ENCODE measurements at regions not wholly inside any gene's neighbourhood (a gene's known extent, or its start where the extent isn't known, plus 50 kb on each side); places are given as distances from the start of the nearest gene placed in this dataset.
A peak's percentile ranks its signal among the peaks of the same experiment; 100 is the strongest.

DNA sequence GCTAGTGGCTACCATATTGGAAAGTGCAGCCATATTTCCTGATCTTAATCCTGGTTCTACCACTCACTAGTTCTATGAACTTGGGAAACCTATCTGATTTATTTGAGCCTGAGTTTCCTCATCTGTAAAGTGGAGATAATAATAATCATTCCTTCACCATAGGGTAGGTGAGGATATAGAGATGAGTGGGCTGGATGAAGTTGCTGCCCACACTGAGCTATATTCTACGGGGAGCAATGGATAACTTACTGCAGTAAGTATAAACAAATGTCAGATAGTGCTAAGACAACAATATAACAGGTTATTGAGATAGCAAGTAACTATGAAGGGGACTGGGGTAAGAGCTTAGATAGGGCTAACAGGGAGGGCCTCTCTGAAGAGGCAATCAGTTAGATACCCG lies 251.5 kb upstream of the ADAMTS9 start:
- peaks cover 2% of the 10 kb centered on the region for H3K9me3 ChIP-seq (ENCODE audit: control insufficient read depth, low read length)
- no peak for DNase-seq (ENCODE audit: low read depth)
- H3K9ac ChIP-seq (ENCODE audit: low read length), result no peak overlapping the region
- no peaks in the 10 kb centered on the region for H3K36me3 ChIP-seq (ENCODE audit: control insufficient read depth, insufficient read depth, low read length, severe bottlenecking)
- no peak overlapping the region for H3K4me3 ChIP-seq (ENCODE audit: low read length)
- H3K27me3 ChIP-seq (replicated peaks; ENCODE audit: control insufficient read depth, insufficient read depth, low read length), result no peaks in the 10 kb centered on the region
- no peaks in the 10 kb centered on the region for H3K4me1 ChIP-seq (ENCODE audit: control insufficient read depth, insufficient read depth, low read length)

DNA sequence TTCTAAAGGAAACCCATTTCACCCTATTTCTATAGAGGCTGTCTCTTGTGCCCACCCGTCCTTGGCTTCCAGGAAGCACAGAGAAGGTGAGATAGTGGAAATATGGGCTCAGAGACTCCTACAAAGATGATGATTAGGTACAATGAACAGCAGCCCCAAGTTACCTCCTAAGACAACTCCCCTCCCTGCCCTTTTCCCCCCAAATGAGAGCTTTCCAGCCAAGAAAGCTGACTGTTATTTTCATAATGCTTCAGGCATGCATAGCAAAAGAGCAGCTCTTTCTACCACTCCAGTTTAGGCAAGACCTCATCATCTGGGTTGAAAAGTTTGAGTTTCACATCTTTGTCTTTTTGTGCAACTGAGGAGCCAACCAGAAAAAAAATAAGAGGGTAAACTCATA lies 248.8 kb upstream of the ADAMTS9 start:
- peak; percentile 43 for DNase-seq (ENCODE audit: low read depth)
- H3K36me3 ChIP-seq (ENCODE audit: control insufficient read depth, insufficient read depth, low read length, severe bottlenecking), result no peaks in the 10 kb centered on the region
- no peak overlapping the region for H3K4me3 ChIP-seq (ENCODE audit: low read length)
- no peaks in the 10 kb centered on the region for H3K27me3 ChIP-seq (replicated peaks; ENCODE audit: control insufficient read depth, insufficient read depth, low read length)
- no peak overlapping the region for H3K9ac ChIP-seq (ENCODE audit: low read length)
- no peaks in the 10 kb centered on the region for H3K4me1 ChIP-seq (ENCODE audit: control insufficient read depth, insufficient read depth, low read length)
- H3K9me3 ChIP-seq (ENCODE audit: control insufficient read depth, low read length), result peaks cover 12% of the 10 kb centered on the region

DNA sequence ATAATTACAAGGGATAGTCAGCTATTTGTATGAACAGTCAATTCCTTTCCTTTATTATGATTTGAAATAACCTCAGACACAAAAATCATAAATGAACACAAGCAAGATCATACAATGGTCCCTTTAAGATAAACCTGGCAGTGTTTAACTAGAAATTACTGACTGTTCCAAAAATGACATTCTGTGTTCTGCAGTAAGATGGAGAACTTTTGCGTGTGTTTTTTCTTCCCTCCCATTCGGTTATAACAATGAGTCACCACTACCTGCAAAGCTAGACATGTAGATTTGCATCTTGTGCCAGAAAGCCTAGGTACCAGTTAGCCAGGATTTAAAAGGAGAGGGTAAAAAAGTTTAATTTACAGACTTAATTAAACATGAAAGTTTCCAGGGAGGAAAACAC lies 248.2 kb upstream of the ADAMTS9 start:
- DNase-seq (ENCODE audit: low read depth), result no peak
- Histone ChIP-seq H3K4me3 (ENCODE audit: low read length) (no peak overlapping the region), H3K9me3 (ENCODE audit: control insufficient read depth, low read length) (peaks cover 12% of the 10 kb centered on the region), H3K9ac (ENCODE audit: low read length) (no peak overlapping the region), H3K27me3 (replicated peaks; ENCODE audit: control insufficient read depth, insufficient read depth, low read length) (no peaks in the 10 kb centered on the region), H3K4me1 (ENCODE audit: control insufficient read depth, insufficient read depth, low read length) (no peaks in the 10 kb centered on the region), H3K36me3 (ENCODE audit: control insufficient read depth, insufficient read depth, low read length, severe bottlenecking) (no peaks in the 10 kb centered on the region)

DNA sequence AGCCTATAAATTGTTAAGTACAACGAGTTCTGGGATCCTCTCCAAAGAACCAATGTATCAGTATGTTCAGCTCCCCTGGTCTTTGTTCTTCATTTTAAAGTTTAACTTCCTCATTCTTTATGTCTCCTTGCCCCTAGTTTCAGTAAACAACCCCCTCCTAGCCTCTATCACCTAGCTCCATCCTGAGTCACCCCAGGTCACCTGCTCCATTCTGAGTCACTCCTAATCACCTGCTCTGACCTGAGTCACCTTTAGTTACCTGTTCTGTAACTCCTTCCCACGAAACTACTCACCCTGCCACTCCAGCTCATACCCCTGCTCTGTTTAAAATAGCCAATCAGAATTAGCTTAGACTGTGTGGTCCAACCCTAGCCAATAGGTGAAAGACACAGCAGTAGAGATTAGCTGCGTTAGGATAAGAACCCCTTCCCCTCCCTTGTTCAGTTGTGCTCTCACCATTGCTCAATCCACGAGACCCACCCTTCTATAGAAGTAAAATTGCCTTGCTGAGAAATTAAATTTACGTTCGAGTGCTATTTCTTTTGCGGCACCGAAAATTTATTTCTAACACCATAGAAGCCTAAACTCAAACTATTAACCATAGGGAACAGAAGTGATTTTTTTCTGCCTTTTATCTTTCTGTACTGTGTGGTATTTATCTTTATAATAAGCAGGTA lies 245.0 kb upstream of the ADAMTS9 start:
- Histone ChIP-seq H3K4me1 (ENCODE audit: control insufficient read depth, insufficient read depth, low read length) (no peaks in the 10 kb centered on the region), H3K9me3 (ENCODE audit: control insufficient read depth, low read length) (peaks cover 12% of the 10 kb centered on the region), H3K27me3 (replicated peaks; ENCODE audit: control insufficient read depth, insufficient read depth, low read length) (no peaks in the 10 kb centered on the region), H3K4me3 (ENCODE audit: low read length) (no peak overlapping the region), H3K36me3 (ENCODE audit: control insufficient read depth, insufficient read depth, low read length, severe bottlenecking) (no peaks in the 10 kb centered on the region), H3K9ac (ENCODE audit: low read length) (no peak overlapping the region)
- no peak for DNase-seq (ENCODE audit: low read depth)

DNA sequence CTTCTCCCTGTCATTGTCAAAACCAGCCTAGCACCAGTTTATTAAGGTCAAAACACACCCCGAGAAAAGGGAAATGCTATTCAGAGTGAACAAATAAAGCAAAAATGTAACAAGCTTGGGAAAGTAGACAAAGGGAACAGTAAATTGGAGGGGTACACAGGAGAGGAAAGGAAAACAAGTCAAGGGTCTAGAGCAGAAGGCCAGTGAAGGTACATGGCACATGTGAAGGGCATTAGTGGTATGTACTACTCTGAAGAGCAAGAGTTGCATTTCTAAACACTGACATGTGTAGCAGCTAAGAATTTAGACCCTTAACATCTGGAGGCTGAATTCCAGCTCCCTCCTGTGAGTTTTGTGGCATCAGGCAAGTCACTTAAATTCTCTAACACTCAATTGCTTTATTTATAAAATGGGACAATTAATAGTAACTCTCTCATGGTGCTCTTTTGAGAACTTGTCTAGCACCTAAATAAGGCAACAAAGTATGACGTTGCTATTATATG lies 244.3 kb upstream of the ADAMTS9 start:
- H3K36me3 ChIP-seq (ENCODE audit: control insufficient read depth, insufficient read depth, low read length, severe bottlenecking), result no peaks in the 10 kb centered on the region
- no peaks in the 10 kb centered on the region for H3K27me3 ChIP-seq (replicated peaks; ENCODE audit: control insufficient read depth, insufficient read depth, low read length)
- H3K4me1 ChIP-seq (ENCODE audit: control insufficient read depth, insufficient read depth, low read length), result no peaks in the 10 kb centered on the region
- H3K9me3 ChIP-seq (ENCODE audit: control insufficient read depth, low read length), result peaks cover 12% of the 10 kb centered on the region
- no peak overlapping the region for H3K4me3 ChIP-seq (ENCODE audit: low read length)
- no peak for DNase-seq (ENCODE audit: low read depth)
- no peak overlapping the region for H3K9ac ChIP-seq (ENCODE audit: low read length)

DNA sequence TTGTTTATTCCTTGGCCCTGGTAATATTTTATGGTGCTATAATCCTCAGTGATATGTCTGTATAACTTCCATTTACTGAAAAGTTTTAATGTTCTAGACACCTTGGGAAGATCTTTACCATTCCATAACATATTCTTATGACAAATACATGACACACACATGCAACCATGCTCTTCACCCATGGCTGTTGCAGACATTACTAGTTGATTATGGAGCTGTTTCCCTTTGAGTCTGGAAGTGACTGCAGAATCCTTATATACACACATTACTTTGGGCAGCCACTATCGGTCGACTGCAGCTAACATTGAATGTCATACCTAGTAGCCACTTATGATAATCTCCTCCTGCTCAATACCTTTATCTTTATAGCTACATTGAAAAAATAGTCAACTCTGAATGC lies 243.1 kb upstream of the ADAMTS9 start:
- no peaks in the 10 kb centered on the region for H3K4me1 ChIP-seq (ENCODE audit: control insufficient read depth, insufficient read depth, low read length)
- no peaks in the 10 kb centered on the region for H3K36me3 ChIP-seq (ENCODE audit: control insufficient read depth, insufficient read depth, low read length, severe bottlenecking)
- H3K9ac ChIP-seq (ENCODE audit: low read length), result no peak overlapping the region
- peaks cover 12% of the 10 kb centered on the region for H3K9me3 ChIP-seq (ENCODE audit: control insufficient read depth, low read length)
- H3K27me3 ChIP-seq (replicated peaks; ENCODE audit: control insufficient read depth, insufficient read depth, low read length), result no peaks in the 10 kb centered on the region
- no peak overlapping the region for H3K4me3 ChIP-seq (ENCODE audit: low read length)
- DNase-seq (ENCODE audit: low read depth), result no peak

DNA sequence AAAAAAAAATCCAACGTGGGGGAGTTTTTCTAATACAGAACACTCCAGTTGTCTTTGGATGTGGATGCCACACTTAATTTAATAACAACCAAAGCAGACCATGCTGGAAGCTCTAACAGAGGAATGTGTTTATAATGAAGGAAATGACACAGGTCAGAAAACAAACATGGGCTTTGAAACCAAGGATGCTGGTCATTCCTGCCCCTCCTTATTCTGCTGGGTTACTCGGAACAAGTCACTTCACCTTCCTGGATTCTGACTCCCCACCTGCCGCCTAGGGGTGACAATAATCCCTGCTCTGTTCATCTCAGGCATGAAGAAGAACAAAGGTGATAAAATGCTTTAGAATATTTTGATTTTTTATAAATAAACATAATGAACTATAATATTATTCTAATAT lies 240.9 kb upstream of the ADAMTS9 start:
- Histone ChIP-seq H3K4me3 (ENCODE audit: low read length) (no peak overlapping the region), H3K9me3 (ENCODE audit: control insufficient read depth, low read length) (peaks cover 9% of the 10 kb centered on the region), H3K27me3 (replicated peaks; ENCODE audit: control insufficient read depth, insufficient read depth, low read length) (no peaks in the 10 kb centered on the region), H3K9ac (ENCODE audit: low read length) (no peak overlapping the region), H3K36me3 (ENCODE audit: control insufficient read depth, insufficient read depth, low read length, severe bottlenecking) (no peaks in the 10 kb centered on the region), H3K4me1 (ENCODE audit: control insufficient read depth, insufficient read depth, low read length) (no peaks in the 10 kb centered on the region)
- no peak for DNase-seq (ENCODE audit: low read depth)

DNA sequence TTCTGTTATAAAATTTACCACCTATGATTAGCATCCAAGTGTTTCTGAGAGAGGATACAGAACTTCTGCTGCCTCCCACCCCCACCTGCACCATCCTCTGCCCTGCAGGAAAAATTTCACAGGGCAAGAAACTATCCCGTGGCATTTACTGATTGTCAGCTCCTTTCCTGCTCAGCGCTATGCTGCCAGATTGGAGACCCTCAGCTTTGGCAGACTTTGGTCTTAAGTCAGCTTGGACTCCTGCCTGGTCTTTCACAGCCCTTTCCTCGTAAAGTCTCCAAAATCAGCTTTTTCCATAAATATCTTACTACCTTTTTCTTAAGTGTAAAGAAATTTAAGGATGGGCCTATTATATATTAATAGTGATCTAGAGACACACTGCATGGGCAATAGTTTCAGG lies 239.9 kb upstream of the ADAMTS9 start:
- Histone ChIP-seq H3K9me3 (ENCODE audit: control insufficient read depth, low read length) (peaks cover under 1% of the 10 kb centered on the region), H3K4me1 (ENCODE audit: control insufficient read depth, insufficient read depth, low read length) (no peaks in the 10 kb centered on the region), H3K27me3 (replicated peaks; ENCODE audit: control insufficient read depth, insufficient read depth, low read length) (no peaks in the 10 kb centered on the region), H3K4me3 (ENCODE audit: low read length) (no peak overlapping the region), H3K9ac (ENCODE audit: low read length) (no peak overlapping the region), H3K36me3 (ENCODE audit: control insufficient read depth, insufficient read depth, low read length, severe bottlenecking) (no peaks in the 10 kb centered on the region)
- no peak for DNase-seq (ENCODE audit: low read depth)

DNA sequence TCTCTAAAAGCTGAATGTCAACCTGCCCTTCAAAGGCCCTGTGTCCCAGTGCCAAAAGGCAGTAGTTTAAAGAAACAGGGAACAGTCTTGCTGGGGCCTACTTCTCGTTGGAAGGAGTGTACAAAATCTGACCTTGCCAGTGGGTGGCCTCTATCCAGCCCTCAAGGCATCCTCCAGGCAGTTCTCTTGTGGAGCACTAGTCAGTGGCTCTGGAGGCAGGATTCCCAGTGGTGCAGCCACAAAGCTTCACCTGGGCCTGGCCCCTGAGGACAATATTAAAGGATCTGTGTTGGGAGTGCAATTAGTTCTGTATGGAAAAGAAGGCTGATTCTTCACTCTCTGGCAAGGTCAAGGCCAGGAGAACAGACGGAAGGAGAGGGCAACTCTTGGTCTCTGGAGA lies 237.8 kb upstream of the ADAMTS9 start:
- Histone ChIP-seq H3K27me3 (replicated peaks; ENCODE audit: control insufficient read depth, insufficient read depth, low read length) (no peaks in the 10 kb centered on the region), H3K9ac (ENCODE audit: low read length) (no peak overlapping the region), H3K9me3 (ENCODE audit: control insufficient read depth, low read length) (no peaks in the 10 kb centered on the region), H3K36me3 (ENCODE audit: control insufficient read depth, insufficient read depth, low read length, severe bottlenecking) (no peaks in the 10 kb centered on the region), H3K4me1 (ENCODE audit: control insufficient read depth, insufficient read depth, low read length) (no peaks in the 10 kb centered on the region), H3K4me3 (ENCODE audit: low read length) (no peak overlapping the region)
- no peak for DNase-seq (ENCODE audit: low read depth)

DNA sequence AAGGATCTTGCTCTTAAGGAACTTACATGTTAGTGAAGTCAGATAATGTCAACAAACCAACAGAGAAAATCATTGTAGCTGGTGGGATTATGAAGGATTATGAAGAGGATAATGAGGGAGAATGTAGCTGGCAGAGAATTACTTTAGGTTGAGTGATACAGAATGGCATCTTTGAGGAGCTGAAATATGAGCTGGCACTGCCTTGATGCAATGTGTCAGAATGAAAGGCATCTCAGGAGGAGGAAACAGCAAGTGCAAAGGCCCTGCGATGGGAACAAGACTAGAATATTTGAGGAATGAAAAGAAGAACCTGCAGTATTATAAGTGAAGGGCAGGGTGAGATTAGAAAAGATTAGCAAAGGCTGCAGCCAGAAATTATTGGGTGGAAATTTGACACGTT lies 237.2 kb upstream of the ADAMTS9 start:
- H3K9me3 ChIP-seq (ENCODE audit: control insufficient read depth, low read length), result no peaks in the 10 kb centered on the region
- H3K27me3 ChIP-seq (replicated peaks; ENCODE audit: control insufficient read depth, insufficient read depth, low read length), result no peaks in the 10 kb centered on the region
- no peak overlapping the region for H3K4me3 ChIP-seq (ENCODE audit: low read length)
- no peak overlapping the region for H3K9ac ChIP-seq (ENCODE audit: low read length)
- H3K4me1 ChIP-seq (ENCODE audit: control insufficient read depth, insufficient read depth, low read length), result no peaks in the 10 kb centered on the region
- DNase-seq (ENCODE audit: low read depth), result peak; percentile 17
- H3K36me3 ChIP-seq (ENCODE audit: control insufficient read depth, insufficient read depth, low read length, severe bottlenecking), result no peaks in the 10 kb centered on the region

DNA sequence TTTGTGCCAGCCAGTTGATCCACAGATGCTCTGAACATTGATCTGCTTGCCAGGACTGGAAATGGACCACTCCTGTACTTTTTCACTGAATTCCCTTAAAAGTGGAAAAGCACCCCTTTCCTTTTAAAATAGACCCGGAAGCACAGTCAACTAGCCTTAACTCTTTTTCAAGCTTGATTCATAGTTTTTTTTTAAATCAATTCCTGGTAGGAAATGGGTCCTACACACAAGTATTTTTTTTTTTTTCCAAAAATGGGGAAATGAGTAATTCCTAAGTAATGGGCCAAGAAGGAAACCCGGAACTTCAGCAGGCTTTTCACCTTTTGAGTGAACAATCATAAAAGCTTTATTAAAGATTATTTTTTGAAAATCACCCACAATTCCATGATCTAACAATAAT lies 234.4 kb upstream of the ADAMTS9 start:
- no peak for DNase-seq (ENCODE audit: low read depth)
- H3K27me3 ChIP-seq (replicated peaks; ENCODE audit: control insufficient read depth, insufficient read depth, low read length), result no peaks in the 10 kb centered on the region
- no peaks in the 10 kb centered on the region for H3K9me3 ChIP-seq (ENCODE audit: control insufficient read depth, low read length)

More for the DNA sequence above, 234.4 kb upstream of the ADAMTS9 start:
- Histone ChIP-seq H3K36me3 (ENCODE audit: control insufficient read depth, insufficient read depth, low read length, severe bottlenecking) (no peaks in the 10 kb centered on the region), H3K9ac (ENCODE audit: low read length) (no peak overlapping the region), H3K4me3 (ENCODE audit: low read length) (no peak overlapping the region), H3K4me1 (ENCODE audit: control insufficient read depth, insufficient read depth, low read length) (no peaks in the 10 kb centered on the region)
